Panc1 (cell line): ENCODE measurements at regions not wholly inside any gene's neighbourhood (a gene's known extent, or its start where the extent isn't known, plus 50 kb on each side); places are given as distances from the start of the nearest gene placed in this dataset.

Experiments used
- ATAC-seq: fragments of 200-7000 bp; cut with Tn5 transposase; 2 replicates; pipeline ENCODE4 v1.9.1; 2020; ENCODE audit warnings: mild to moderate bottlenecking, moderate library complexity
- BruUV-seq: library from RNA; stranded (reverse); fragments of 400-500 nt; replicated peaks from 2 replicates; lab custom pipeline; 2021; lab: Mats Ljungman, UMichigan
- CTCF ChIA-PET: fragments of 300-600 bp; sonication (Branson Sonifier 250); formaldehyde crosslinking; loops from one replicate; lab custom pipeline; 2022; ENCODE audit warnings: antibody characterized with exemption; lab: Charles Lee
- POLR2A ChIA-PET: fragments of 300-600 bp; sonication (Branson Sonifier 250); formaldehyde crosslinking; loops from one replicate; lab custom pipeline; 2022; ENCODE audit warnings: antibody characterized with exemption; lab: Charles Lee
- DNase-seq: peaks from one replicate; pipeline ENCODE4 v3.0.0-alpha.2; 2010; ENCODE audit warnings: low read depth, low spot score
- H3K27ac ChIP-seq: 2 replicates; pipeline ENCODE4 v1.5.1; 2011; ENCODE audit warnings: mild to moderate bottlenecking, low read length, inconsistent platforms
- H3K27me3 ChIP-seq: fragments of 200-500 bp; sonication (Bioruptor generic); 2 replicates; pipeline ENCODE4 v1.6.0; 2014; ENCODE audit warnings: low read length, inconsistent platforms; ENCODE audit not compliant: control insufficient read depth, insufficient read depth
- H3K36me3 ChIP-seq: fragments of 200-500 bp; sonication (Bioruptor generic); 2 replicates; pipeline ENCODE4 v1.5.1; 2014; ENCODE audit warnings: inconsistent platforms, mild to moderate bottlenecking, low read length, moderate library complexity; ENCODE audit not compliant: control insufficient read depth, insufficient read depth
- H3K4me1 ChIP-seq: 2 replicates; pipeline ENCODE4 v1.5.1; 2011; ENCODE audit warnings: inconsistent platforms, mild to moderate bottlenecking, low read length, moderate library complexity; ENCODE audit not compliant: control insufficient read depth, insufficient read depth
- H3K4me3 ChIP-seq, 2 experiments: 2 replicates each; pipeline ENCODE4 v1.5.1; 2011 to 2012; ENCODE audit warnings: low read depth in 2 of 2, low read length in 2 of 2, mild to moderate bottlenecking in 2 of 2, inconsistent platforms in 1 of 2, moderate library complexity in 1 of 2
- H3K9me3 ChIP-seq: fragments of 200-500 bp; sonication (Bioruptor generic); 2 replicates; pipeline ENCODE4 v1.5.1; 2014; ENCODE audit warnings: low read depth, mild to moderate bottlenecking, inconsistent platforms, low read length, moderate library complexity; ENCODE audit not compliant: control insufficient read depth, insufficient read depth
- CTCF ChIP-seq: fragments of 450-650 bp; IDR thresholded peaks from 2 replicates; pipeline ENCODE4 v1.5.1; 2017; ENCODE audit warnings: mild to moderate bottlenecking
- POLR2AphosphoS5 ChIP-seq: IDR thresholded peaks from 2 replicates; pipeline ENCODE4 v1.6.1; 2012; ENCODE audit warnings: mild to moderate bottlenecking, low read depth, low read length, moderate library complexity
- REST ChIP-seq, 2 experiments: IDR thresholded peaks; 2 replicates each; pipeline ENCODE4 v1.6.1; 2011 to 2012; ENCODE audit warnings: low read depth in 2 of 2, control low read depth in 1 of 2, low read length in 1 of 2, mild to moderate bottlenecking in 1 of 2, moderate library complexity in 1 of 2; ENCODE audit not compliant: insufficient read depth in 1 of 2
- SIN3A ChIP-seq: IDR thresholded peaks from 2 replicates; pipeline ENCODE4 v1.6.1; 2012; ENCODE audit warnings: low read depth, mild to moderate bottlenecking, low read length, moderate library complexity, borderline replicate concordance; ENCODE audit not compliant: insufficient read depth
- TCF7L2 ChIP-seq: IDR thresholded peaks from 2 replicates; pipeline ENCODE4 v1.6.1; 2011; ENCODE audit warnings: mild to moderate bottlenecking, low read depth, low read length, inconsistent platforms
- in situ Hi-C: cut with HindIII; loops from 2 replicates; pipeline ENCODE4 v1.10.0; 2016; ENCODE audit warnings: low sequenced_read_pairs, low pct_unique_long_range_greater_than_20kb
- intact Hi-C: fragments of 100-400 bp; cut with micrococcal nuclease; formaldehyde crosslinking; loops from one replicate; pipeline ENCODE4 v1.10.0; 2022; ENCODE audit not compliant: unreplicated experiment

GRCh38 chr10:62710182-62710581 is 94.3 kb upstream of the ADO start:
- BruUV-seq: no TSS peak
- Histone ChIP-seq H3K9me3 (no peaks in the 10 kb centered on the region), H3K27me3 (peaks cover 3% of the 10 kb centered on the region; the same call in 1 of the 2 replicates), H3K36me3 (no peaks in the 10 kb centered on the region), H3K4me1 (no peaks in the 10 kb centered on the region), H3K4me3 (no peak overlapping the region), H3K27ac (no peak overlapping the region)
- ChIA-PET CTCF (no interaction called here), POLR2A (no interaction called here)
- ATAC-seq (no peak), DNase-seq (no peak)
- intact Hi-C loops (no loop called here), in situ Hi-C loops (no loop called here)
- TF ChIP-seq CTCF: no peak

GRCh38 chr10:62715383-62715782 is 89.1 kb upstream of the ADO start:
- CTCF ChIA-PET: no interaction called here
- no peak for DNase-seq

More at GRCh38 chr10:62715383-62715782, 89.1 kb upstream of the ADO start:
- intact Hi-C loops: no loop called here
- no peak for TF ChIP-seq CTCF
- TF ChIP-seq POLR2AphosphoS5: no peak
- no peak for TF ChIP-seq SIN3A
- TF ChIP-seq REST (IDR thresholded peaks at IDR 0.05; ENCODE audit: insufficient read depth in 1 of 2, low read depth in 2 of 2, low read length in 1 of 2): no peak
- TF ChIP-seq TCF7L2: no peak
- POLR2A ChIA-PET: no interaction called here
- Histone ChIP-seq H3K27me3 (peaks cover 6% of the 10 kb centered on the region), H3K4me1 (no peaks in the 10 kb centered on the region), H3K27ac (no peak overlapping the region), H3K9me3 (no peaks in the 10 kb centered on the region), H3K4me3 (no peak overlapping the region), H3K36me3 (no peaks in the 10 kb centered on the region)
- no peak for ATAC-seq
- in situ Hi-C loops: no loop called here
- no TSS peak for BruUV-seq
